GM21825 (cell line): ENCODE measurements at regions not wholly inside any gene's neighbourhood (a gene's known extent, or its start where the extent isn't known, plus 50 kb on each side); places are given as distances from the start of the nearest gene placed in this dataset.
A peak's percentile ranks its signal among the peaks of the same experiment; 100 is the strongest.
"Not testable (repeated sequence)": the region's sequence is repeated elsewhere in the genome, so short reads cannot be mapped to it uniquely, and the experiment has no call there.

Experiments used
- ATAC-seq: cut with Tn5 transposase; IDR thresholded peaks from one replicate; pipeline ENCODE4 v1.9.1; 2021; ENCODE audit warnings: mild to moderate bottlenecking, moderate library complexity; ENCODE audit not compliant: unreplicated experiment

- ATAC-seq: peak; percentile 94
Observed at GRCh38 chr12:75944097-75944904, 87.3 kb downstream of the PHLDA1 start.

- ATAC-seq: no peak
Observed at GRCh38 chr12:75943730-75944096, 87.9 kb downstream of the PHLDA1 start.

GRCh38 chr12:75941661-75942060 lies 89.9 kb downstream of the PHLDA1 start:
- not testable (repeated sequence) for ATAC-seq

- ATAC-seq: no peak
Observed at GRCh38 chr12:75939016-75939642, 92.4 kb downstream of the PHLDA1 start.

GRCh38 chr12:75938189-75938588 lies 93.4 kb downstream of the PHLDA1 start:
- ATAC-seq: no peak

- ATAC-seq: no peak
Observed at GRCh38 chr12:75937486-75937885, 94.1 kb downstream of the PHLDA1 start.

GRCh38 chr12:75936515-75937440 lies 94.8 kb downstream of the PHLDA1 start:
- ATAC-seq: no peak

GRCh38 chr12:75935539-75936242 lies 95.9 kb downstream of the PHLDA1 start:
- ATAC-seq: no peak

GRCh38 chr12:75933101-75933500 lies 98.5 kb downstream of the PHLDA1 start:
- ATAC-seq: no peak

- no peak for ATAC-seq
Observed at GRCh38 chr12:75932241-75932640, 99.3 kb downstream of the PHLDA1 start.

GRCh38 chr12:75923964-75924666 lies 107.5 kb downstream of the PHLDA1 start:
- ATAC-seq: no peak

GRCh38 chr12:75922944-75923642 lies 108.5 kb downstream of the PHLDA1 start:
- no peak for ATAC-seq

GRCh38 chr12:75921622-75922289 lies 109.8 kb downstream of the PHLDA1 start:
- ATAC-seq: no peak

- ATAC-seq: no peak
Observed at GRCh38 chr12:75917715-75918114, 113.9 kb downstream of the PHLDA1 start.

- ATAC-seq: peak; percentile 70
Observed at GRCh38 chr12:75917083-75917482, 114.5 kb downstream of the PHLDA1 start.

- ATAC-seq: no peak
Observed at GRCh38 chr12:75913502-75914351, 117.8 kb downstream of the PHLDA1 start.

GRCh38 chr12:75909714-75910656 lies 121.6 kb downstream of the PHLDA1 start:
- no peak for ATAC-seq
